RWPE1 (cell line): ENCODE measurements at regions not wholly inside any gene's neighbourhood (a gene's known extent, or its start where the extent isn't known, plus 50 kb on each side); places are given as distances from the start of the nearest gene placed in this dataset.

Experiments
- CTCF ChIA-PET: fragments of 350-600 bp; sonication (Branson Sonifier 250); formaldehyde crosslinking; extraction: SDS; loops from one replicate; lab custom pipeline; 2021; lab: Yijun Ruan, JAX
- POLR2A ChIA-PET: fragments of 400-600 bp; formaldehyde crosslinking; extraction: SDS; loops from one replicate; lab custom pipeline; 2020; ENCODE audit warnings: antibody characterized with exemption; ENCODE audit not compliant: low non-redundant PET; lab: Yijun Ruan, JAX
- DNase-seq: peaks from one replicate; pipeline ENCODE4 v3.0.0; 2012; ENCODE audit warnings: low spot score
- H3K27ac ChIP-seq: fragments of 450-650 bp; 2 replicates; pipeline ENCODE4 v1.5.1; 2017
- CTCF ChIP-seq: fragments of 450-650 bp; conservative IDR thresholded peaks from 2 replicates; pipeline ENCODE4 v1.5.1; 2017; ENCODE audit warnings: low read depth, mild to moderate bottlenecking

DNA sequence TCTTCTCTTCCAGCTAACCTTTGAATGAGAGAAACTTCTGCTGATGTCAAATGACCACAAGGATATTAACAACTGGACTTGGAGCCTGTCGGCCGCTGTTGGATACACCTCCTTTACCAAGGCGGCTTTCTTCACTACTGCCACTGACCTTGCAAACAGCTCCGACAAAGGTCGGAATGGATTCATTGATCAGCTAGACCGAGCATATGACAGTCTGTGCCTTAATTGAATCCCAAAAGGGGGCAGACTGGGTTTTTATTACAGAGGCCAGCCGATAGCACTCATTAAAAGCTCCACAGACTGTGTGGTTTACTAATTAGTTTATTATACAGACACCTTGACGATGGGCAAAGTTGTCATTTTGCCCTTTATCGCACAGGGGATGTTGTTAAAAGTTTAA lies 394.5 kb downstream of the RERGL start:
- DNase-seq: no peak
- no peak for TF ChIP-seq CTCF
- no peak overlapping the region for H3K27ac ChIP-seq
- CTCF ChIA-PET: no interaction called here
- POLR2A ChIA-PET: no interaction called here

GRCh38 chr12:17691369-17691768 lies 398.6 kb downstream of the RERGL start:
- DNase-seq: no peak
- TF ChIP-seq CTCF: no peak
- POLR2A ChIA-PET: no interaction called here
- CTCF ChIA-PET: no interaction called here
- H3K27ac ChIP-seq: no peak overlapping the region

GRCh38 chr12:17680220-17680619 lies 409.8 kb downstream of the RERGL start:
- TF ChIP-seq CTCF: no peak
- H3K27ac ChIP-seq: no peak overlapping the region
- POLR2A ChIA-PET: no interaction called here
- CTCF ChIA-PET: no interaction called here
- DNase-seq: no peak

DNA sequence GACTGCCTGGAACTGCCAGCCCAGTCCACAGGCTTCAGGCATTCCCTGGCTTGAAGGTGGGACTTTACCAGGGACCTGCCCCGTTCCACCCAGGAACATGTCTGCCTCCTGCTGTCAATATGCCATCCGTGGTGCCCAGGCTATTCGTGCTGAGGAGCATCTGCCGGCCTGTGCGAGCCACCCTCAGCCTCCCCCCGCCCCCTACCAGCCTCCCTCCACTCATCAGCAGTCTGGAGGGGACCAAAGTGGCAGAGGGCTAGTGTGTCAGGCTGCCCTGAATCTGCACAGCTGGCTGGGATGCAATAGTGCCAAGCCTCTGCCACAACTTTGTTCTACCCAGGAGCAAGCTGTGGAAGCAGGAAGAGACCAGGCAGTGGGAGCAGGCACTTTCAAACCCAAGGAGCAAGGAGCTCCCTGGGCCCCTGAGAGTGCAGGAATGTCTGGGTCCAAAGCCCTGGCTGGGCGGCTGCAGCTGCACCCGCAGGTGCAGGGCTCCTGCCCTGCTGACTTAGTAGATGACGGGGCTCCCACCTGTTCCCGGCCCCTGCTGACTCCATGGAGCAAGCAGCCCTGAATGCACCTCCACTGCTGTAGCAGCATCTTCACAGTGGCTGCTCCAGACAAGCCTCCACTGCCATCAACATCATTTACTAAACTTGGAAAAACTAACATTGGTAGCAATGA lies 423.2 kb downstream of the RERGL start:
- ChIA-PET POLR2A (no interaction called here), CTCF (no interaction called here)
- no peak for DNase-seq
- H3K27ac ChIP-seq: no peak overlapping the region
- no peak for TF ChIP-seq CTCF

DNA sequence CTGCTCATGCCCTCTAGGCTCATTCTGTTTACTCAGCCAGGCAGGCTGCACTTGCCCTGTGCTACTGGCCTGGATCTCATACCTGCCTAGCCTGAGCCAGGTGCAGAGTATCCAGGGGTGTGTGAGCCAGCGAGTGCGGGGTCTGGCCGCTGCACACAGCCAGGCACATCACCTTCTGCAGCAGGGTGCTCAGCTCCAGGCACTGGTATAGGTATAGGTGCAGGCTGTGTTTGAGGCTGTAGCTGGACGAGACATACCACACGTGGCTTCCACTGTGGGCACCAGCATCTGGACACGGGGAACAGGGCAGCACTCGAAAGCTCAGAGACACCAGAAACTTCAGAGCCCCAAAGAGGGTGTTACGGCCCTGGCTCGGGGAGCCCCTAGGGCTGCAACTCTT lies 424.2 kb downstream of the RERGL start:
- CTCF ChIA-PET: no interaction called here
- POLR2A ChIA-PET: no interaction called here
- no peak for TF ChIP-seq CTCF
- H3K27ac ChIP-seq: no peak overlapping the region
- DNase-seq: no peak

- no peak for TF ChIP-seq CTCF
- no peak for DNase-seq
- POLR2A ChIA-PET: no interaction called here
- CTCF ChIA-PET: interaction anchor here (0.6 kb wide), 1 partner anchor 330 kb away, joined by 3 read pairs; no protein-coding TSS in a partner anchor
- no peak overlapping the region for H3K27ac ChIP-seq
These were observed 428.7 kb downstream of the RERGL start for GRCh38 chr12:17661250-17661649.
